SK-N-SH treated with all-trans-retinoic acid at 6 μM for 48 hours (cell line): ENCODE measurements at regions not wholly inside any gene's neighbourhood (a gene's known extent, or its start where the extent isn't known, plus 50 kb on each side); places are given as distances from the start of the nearest gene placed in this dataset.

Source experiments
- ARNTL ChIP-seq: fragments of 450-650 bp; formaldehyde crosslinking; IDR thresholded peaks from 2 replicates; pipeline ENCODE4 v1.5.0; 2020; ENCODE audit warnings: low read depth, mild to moderate bottlenecking, moderate library complexity, borderline replicate concordance
- BACH2 ChIP-seq: fragments of 250-450 bp; sonication (Bioruptor Pico); IDR thresholded peaks from 2 replicates; pipeline ENCODE4 v1.9.0; 2021; ENCODE audit warnings: mild to moderate bottlenecking, borderline replicate concordance
- CSDC2 ChIP-seq: fragments of 250-450 bp; sonication (Bioruptor Pico); IDR thresholded peaks from 2 replicates; pipeline ENCODE4 v1.5.0; 2020; ENCODE audit warnings: mild to moderate bottlenecking, moderate library complexity
- PPARA ChIP-seq: fragments of 250-450 bp; sonication (Bioruptor Pico); IDR thresholded peaks from 2 replicates; pipeline ENCODE4 v1.5.0; 2020; ENCODE audit warnings: mild to moderate bottlenecking, borderline replicate concordance
- TCF4 ChIP-seq: fragments of 250-450 bp; sonication (Bioruptor Pico); IDR thresholded peaks from 2 replicates; pipeline ENCODE4 v1.8.0; 2021; ENCODE audit warnings: mild to moderate bottlenecking, moderate library complexity, borderline replicate concordance
- ZFP3 ChIP-seq: fragments of 250-450 bp; sonication (Bioruptor Pico); IDR thresholded peaks from 2 replicates; pipeline ENCODE4 v1.5.0; 2020; ENCODE audit warnings: mild to moderate bottlenecking, moderate library complexity
- TF ChIP-seq, protein P1 (sequence below): fragments of 250-450 bp; sonication (Bioruptor Pico); IDR thresholded peaks from 2 replicates; pipeline ENCODE4 v1.8.0; 2020; ENCODE audit warnings: mild to moderate bottlenecking, moderate library complexity, borderline replicate concordance
- TF ChIP-seq, protein P2 (sequence below): fragments of 250-450 bp; sonication (Bioruptor Pico); IDR thresholded peaks from 2 replicates; pipeline ENCODE4 v1.5.1; 2020; ENCODE audit warnings: low read depth, mild to moderate bottlenecking, moderate library complexity

DNA sequence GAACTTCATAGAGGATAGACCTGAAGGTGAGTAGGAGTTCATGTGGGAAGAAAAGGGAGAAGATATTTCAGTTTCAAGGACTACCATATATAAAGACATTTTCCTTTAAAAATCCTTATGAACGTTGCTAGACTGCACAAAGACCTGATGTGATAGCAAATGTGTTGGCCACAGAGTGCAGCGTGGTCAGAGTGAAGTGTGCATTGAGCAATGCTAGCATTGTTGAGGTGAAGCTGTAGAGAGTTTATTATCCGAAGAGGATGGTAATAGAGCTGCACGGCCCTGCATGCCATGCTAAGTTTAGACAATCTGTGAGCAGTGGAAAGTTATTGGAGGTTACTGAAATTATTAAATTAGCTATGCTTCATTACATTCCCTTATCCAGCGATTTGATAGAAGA lies 413.0 kb downstream of the CCDC91 start:
- TF ChIP-seq, protein P1, sequence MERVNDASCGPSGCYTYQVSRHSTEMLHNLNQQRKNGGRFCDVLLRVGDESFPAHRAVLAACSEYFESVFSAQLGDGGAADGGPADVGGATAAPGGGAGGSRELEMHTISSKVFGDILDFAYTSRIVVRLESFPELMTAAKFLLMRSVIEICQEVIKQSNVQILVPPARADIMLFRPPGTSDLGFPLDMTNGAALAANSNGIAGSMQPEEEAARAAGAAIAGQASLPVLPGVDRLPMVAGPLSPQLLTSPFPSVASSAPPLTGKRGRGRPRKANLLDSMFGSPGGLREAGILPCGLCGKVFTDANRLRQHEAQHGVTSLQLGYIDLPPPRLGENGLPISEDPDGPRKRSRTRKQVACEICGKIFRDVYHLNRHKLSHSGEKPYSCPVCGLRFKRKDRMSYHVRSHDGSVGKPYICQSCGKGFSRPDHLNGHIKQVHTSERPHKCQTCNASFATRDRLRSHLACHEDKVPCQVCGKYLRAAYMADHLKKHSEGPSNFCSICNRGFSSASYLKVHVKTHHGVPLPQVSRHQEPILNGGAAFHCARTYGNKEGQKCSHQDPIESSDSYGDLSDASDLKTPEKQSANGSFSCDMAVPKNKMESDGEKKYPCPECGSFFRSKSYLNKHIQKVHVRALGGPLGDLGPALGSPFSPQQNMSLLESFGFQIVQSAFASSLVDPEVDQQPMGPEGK: no peak
- no peak for TF ChIP-seq ZFP3
- no peak for TF ChIP-seq ARNTL (CRISPR knock-in tag)
- TF ChIP-seq, protein P2, sequence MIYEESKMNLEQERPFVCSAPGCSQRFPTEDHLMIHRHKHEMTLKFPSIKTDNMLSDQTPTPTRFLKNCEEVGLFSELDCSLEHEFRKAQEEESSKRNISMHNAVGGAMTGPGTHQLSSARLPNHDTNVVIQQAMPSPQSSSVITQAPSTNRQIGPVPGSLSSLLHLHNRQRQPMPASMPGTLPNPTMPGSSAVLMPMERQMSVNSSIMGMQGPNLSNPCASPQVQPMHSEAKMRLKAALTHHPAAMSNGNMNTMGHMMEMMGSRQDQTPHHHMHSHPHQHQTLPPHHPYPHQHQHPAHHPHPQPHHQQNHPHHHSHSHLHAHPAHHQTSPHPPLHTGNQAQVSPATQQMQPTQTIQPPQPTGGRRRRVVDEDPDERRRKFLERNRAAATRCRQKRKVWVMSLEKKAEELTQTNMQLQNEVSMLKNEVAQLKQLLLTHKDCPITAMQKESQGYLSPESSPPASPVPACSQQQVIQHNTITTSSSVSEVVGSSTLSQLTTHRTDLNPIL (CRISPR knock-in tag): no peak
- TF ChIP-seq CSDC2 (CRISPR knock-in tag): no peak
- no peak for TF ChIP-seq BACH2 (CRISPR knock-in tag)
- no peak for TF ChIP-seq TCF4
- TF ChIP-seq PPARA (CRISPR knock-in tag): no peak
